Neutrophil (primary cell): ENCODE measurements at regions not wholly inside any gene's neighbourhood (a gene's known extent, or its start where the extent isn't known, plus 50 kb on each side); places are given as distances from the start of the nearest gene placed in this dataset.

ENCODE experiments used
- H3K27ac ChIP-seq: fragments of 200-600 bp; sonication (generic); 2 replicates; pipeline ENCODE4 v1.5.1; 2016; ENCODE audit warnings: mild to moderate bottlenecking, moderate library complexity
- H3K27me3 ChIP-seq: fragments of 200-600 bp; sonication (generic); 2 replicates; pipeline ENCODE4 v1.6.0; 2016; ENCODE audit warnings: mild to moderate bottlenecking
- H3K36me3 ChIP-seq: fragments of 200-600 bp; sonication (generic); 2 replicates; pipeline ENCODE4 v1.5.1; 2017
- H3K4me1 ChIP-seq, 2 experiments: fragments of 200-600 bp in 1 of 2; sonication (generic) in 1 of 2; 1 replicate in 1 of 2; 2 replicates in 1 of 2; pipeline versions ENCODE4 v1.5.1 to v1.6.1; 2013 to 2016; ENCODE audit warnings: low read depth in 1 of 2, low read length in 1 of 2, mild to moderate bottlenecking in 1 of 2, moderate library complexity in 1 of 2; ENCODE audit not compliant: control insufficient read depth in 1 of 2, insufficient read depth in 1 of 2
- H3K4me3 ChIP-seq, 2 experiments: fragments of 200-600 bp in 1 of 2; sonication (generic) in 1 of 2; 1 replicate in 1 of 2; 2 replicates in 1 of 2; pipeline ENCODE4 v1.5.1; 2013 to 2016; ENCODE audit warnings: low read depth in 1 of 2, low read length in 1 of 2, mild to moderate bottlenecking in 1 of 2, moderate library complexity in 1 of 2
- H3K9me3 ChIP-seq: fragments of 200-600 bp; sonication (generic); 2 replicates; pipeline ENCODE4 v1.5.1; 2016
- CTCF ChIP-seq: fragments of 200-600 bp; sonication (generic); IDR thresholded peaks from 2 replicates; pipeline ENCODE4 v1.5.1; 2016; ENCODE audit warnings: antibody characterized with exemption

GRCh38 chr9:96089452-96090085 lies 212.4 kb downstream of the HSD17B3 start:
- TF ChIP-seq CTCF = no peak
- H3K4me1 ChIP-seq = no peaks in the 10 kb centered on the region
- H3K4me3 ChIP-seq = no peak overlapping the region
- H3K36me3 ChIP-seq = no peaks in the 10 kb centered on the region
- peaks cover 16% of the 10 kb centered on the region for H3K27me3 ChIP-seq
- H3K9me3 ChIP-seq = no peaks in the 10 kb centered on the region
- H3K27ac ChIP-seq = no peak overlapping the region

- Histone ChIP-seq H3K9me3 (no peaks in the 10 kb centered on the region), H3K27me3 (peaks cover 16% of the 10 kb centered on the region), H3K4me1 (no peaks in the 10 kb centered on the region), H3K4me3 (no peak overlapping the region), H3K36me3 (no peaks in the 10 kb centered on the region), H3K27ac (no peak overlapping the region)
- TF ChIP-seq CTCF = no peak
Measured at GRCh38 chr9:96088510-96088909, 213.0 kb downstream of the ERCC6L2 start.

GRCh38 chr9:96087669-96088299 lies 212.3 kb downstream of the ERCC6L2 start:
- Histone ChIP-seq H3K9me3 (no peaks in the 10 kb centered on the region), H3K36me3 (no peaks in the 10 kb centered on the region), H3K4me1 (no peaks in the 10 kb centered on the region), H3K4me3 (no peak overlapping the region), H3K27ac (no peak overlapping the region), H3K27me3 (peaks cover 16% of the 10 kb centered on the region)
- TF ChIP-seq CTCF = no peak

GRCh38 chr9:96086936-96087571 lies 211.6 kb downstream of the ERCC6L2 start:
- peaks cover 16% of the 10 kb centered on the region for H3K27me3 ChIP-seq

GRCh38 chr9:96085491-96086143 lies 210.1 kb downstream of the ERCC6L2 start:
- no peak overlapping the region for H3K27ac ChIP-seq
- no peak overlapping the region for H3K4me3 ChIP-seq
- peaks cover 16% of the 10 kb centered on the region for H3K27me3 ChIP-seq
- H3K4me1 ChIP-seq = no peaks in the 10 kb centered on the region
- H3K9me3 ChIP-seq = no peaks in the 10 kb centered on the region
- H3K36me3 ChIP-seq = no peaks in the 10 kb centered on the region
- no peak for TF ChIP-seq CTCF

More at GRCh38 chr9:96086936-96087571, 211.6 kb downstream of the ERCC6L2 start:
- Histone ChIP-seq H3K4me1 (no peaks in the 10 kb centered on the region), H3K4me3 (no peak overlapping the region), H3K36me3 (no peaks in the 10 kb centered on the region), H3K9me3 (no peaks in the 10 kb centered on the region), H3K27ac (no peak overlapping the region)
- TF ChIP-seq CTCF = no peak
